ELF-1 (cell line): ENCODE measurements at regions not wholly inside any gene's neighbourhood (a gene's known extent, or its start where the extent isn't known, plus 50 kb on each side); places are given as distances from the start of the nearest gene placed in this dataset.

Source experiments
- DNase-seq: peaks from one replicate; pipeline ENCODE4 v3.0.0-alpha.2; 2016; ENCODE audit warnings: low read depth, low spot score

GRCh38 chr13:63041640-63042414, 1626.2 kb upstream of the PCDH20 start:
- DNase-seq, result no peak

- DNase-seq, result no peak
Observed at GRCh38 chr13:63026285-63026797, 1610.7 kb upstream of the PCDH20 start.

- DNase-seq, result no peak
Observed at GRCh38 chr13:63025741-63026140, 1610.1 kb upstream of the PCDH20 start.

- no peak for DNase-seq
Observed at GRCh38 chr13:63024458-63024857, 1608.8 kb upstream of the PCDH20 start.

GRCh38 chr13:63011996-63012395, 1596.3 kb upstream of the PCDH20 start:
- no peak for DNase-seq

GRCh38 chr13:63010072-63010658, 1594.5 kb upstream of the PCDH20 start:
- no peak for DNase-seq

- no peak for DNase-seq
Observed at GRCh38 chr13:63005625-63006024, 1590.0 kb upstream of the PCDH20 start.

GRCh38 chr13:62997696-62998095, 1582.0 kb upstream of the PCDH20 start:
- no peak for DNase-seq

- no peak for DNase-seq
Observed at GRCh38 chr13:62997038-62997599, 1581.5 kb upstream of the PCDH20 start.

GRCh38 chr13:62973804-62974203, 1558.2 kb upstream of the PCDH20 start:
- no peak for DNase-seq

GRCh38 chr13:62964522-62964921, 1548.9 kb upstream of the PCDH20 start:
- DNase-seq, result no peak

GRCh38 chr13:62960723-62961122, 1545.1 kb upstream of the PCDH20 start:
- DNase-seq, result no peak

GRCh38 chr13:62933809-62934208, 1518.2 kb upstream of the PCDH20 start:
- no peak for DNase-seq

- DNase-seq, result no peak
Observed at GRCh38 chr13:62932256-62932883, 1516.7 kb upstream of the PCDH20 start.

- no peak for DNase-seq
Observed at GRCh38 chr13:62931853-62932252, 1516.2 kb upstream of the PCDH20 start.

GRCh38 chr13:62924395-62924794, 1508.7 kb upstream of the PCDH20 start:
- no peak for DNase-seq

- no peak for DNase-seq
Observed at GRCh38 chr13:62920159-62920558, 1504.5 kb upstream of the PCDH20 start.

- DNase-seq, result no peak
Observed at GRCh38 chr13:62919491-62919890, 1503.8 kb upstream of the PCDH20 start.

GRCh38 chr13:62910541-62911060, 1495.0 kb upstream of the PCDH20 start:
- DNase-seq, result no peak

- DNase-seq, result no peak
Observed at GRCh38 chr13:62908321-62908720, 1492.7 kb upstream of the PCDH20 start.

- DNase-seq, result no peak
Observed at GRCh38 chr13:62906896-62907295, 1491.2 kb upstream of the PCDH20 start.

- DNase-seq, result no peak
Observed at GRCh38 chr13:62906469-62906868, 1490.8 kb upstream of the PCDH20 start.
